D341Med (cell line): ENCODE measurements at regions not wholly inside any gene's neighbourhood (a gene's known extent, or its start where the extent isn't known, plus 50 kb on each side); places are given as distances from the start of the nearest gene placed in this dataset.

Experiments used
- DNase-seq: peaks from one replicate; pipeline ENCODE4 v3.0.0; 2012; ENCODE audit warnings: low spot score

DNA sequence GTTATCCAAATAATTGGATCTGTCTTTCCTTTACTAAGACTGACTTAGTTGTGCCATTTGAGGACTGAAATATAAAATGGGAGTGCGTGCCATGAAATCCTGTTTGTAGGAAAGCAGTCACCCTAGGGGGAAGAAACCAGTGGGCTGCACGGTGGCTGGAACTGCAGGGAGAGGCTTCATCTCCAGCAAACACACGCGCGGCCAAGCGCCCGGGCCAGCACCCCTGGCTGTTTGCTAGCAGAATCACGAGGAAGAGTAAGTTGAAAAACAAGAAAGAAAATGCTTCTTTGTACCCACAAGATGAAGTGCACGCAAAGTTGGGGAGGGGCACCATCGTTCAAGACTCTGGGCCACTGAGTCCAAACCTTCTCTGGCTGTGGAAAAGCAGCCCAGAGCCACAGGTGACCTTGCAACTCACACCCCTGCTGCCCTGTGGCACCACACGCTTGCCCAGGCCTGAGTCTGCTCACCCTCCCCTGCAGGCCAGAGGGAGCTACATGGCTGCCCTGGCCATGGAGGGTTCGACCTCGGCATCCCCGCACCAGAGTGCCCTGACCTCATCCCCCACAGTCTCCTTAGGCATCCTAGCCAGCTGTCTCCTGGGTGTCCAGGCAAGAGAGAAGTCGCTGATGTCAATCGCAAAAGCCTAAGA is 55.2 kb downstream of the IRX2 start:
- DNase-seq: no peak

DNA sequence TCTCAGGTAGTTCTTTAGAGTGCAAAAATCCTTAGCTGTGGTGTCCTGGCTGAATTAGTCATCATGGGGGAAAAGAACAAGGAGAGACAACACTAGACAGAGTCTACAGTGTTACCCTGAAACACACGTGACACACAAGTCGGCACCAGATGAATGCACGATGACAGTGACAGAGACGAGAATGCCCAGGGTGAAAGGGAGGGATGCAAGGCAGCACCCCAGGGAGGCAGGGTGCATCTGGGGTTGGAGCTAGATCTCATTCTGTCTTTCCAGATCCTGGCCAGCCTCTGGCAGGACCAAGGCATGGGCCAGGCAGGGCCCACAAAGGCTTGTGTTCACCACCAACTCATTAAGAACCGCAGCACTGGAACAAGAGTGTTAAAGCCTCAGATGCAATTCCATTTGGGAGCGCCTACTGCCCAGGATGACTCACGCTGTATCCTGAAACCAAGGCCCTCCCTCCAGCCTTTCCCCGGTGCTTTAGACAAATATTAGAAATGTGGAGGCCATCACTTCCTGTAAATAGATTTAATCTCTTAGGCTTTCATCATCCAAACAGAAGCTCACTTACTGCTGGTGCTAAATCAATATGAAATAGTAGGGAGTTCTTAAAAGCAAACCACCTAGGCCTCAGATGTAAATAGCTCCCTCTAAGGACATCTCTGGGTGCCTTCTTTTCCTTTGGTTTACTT is 56.1 kb downstream of the IRX2 start:
- no peak for DNase-seq

DNA sequence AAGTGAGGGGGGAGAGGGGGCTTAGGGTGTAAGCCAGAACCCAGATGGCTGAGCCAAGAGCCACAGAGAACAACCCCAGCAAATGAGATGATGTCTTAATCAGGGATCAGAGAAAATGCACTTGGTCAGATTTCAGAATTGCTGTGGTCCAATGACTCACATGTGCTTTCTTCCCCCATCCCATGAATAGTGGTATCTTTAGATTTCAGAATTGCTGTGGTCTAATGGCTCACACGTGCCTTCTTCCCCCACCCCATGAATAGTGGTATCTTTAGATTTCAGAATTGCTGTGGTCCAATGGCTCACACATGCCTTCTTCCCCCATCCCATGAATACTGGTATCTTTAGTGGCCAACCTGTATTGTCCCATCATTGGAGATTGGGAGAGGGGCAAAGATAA is 59.9 kb downstream of the IRX2 start:
- DNase-seq: no peak

DNA sequence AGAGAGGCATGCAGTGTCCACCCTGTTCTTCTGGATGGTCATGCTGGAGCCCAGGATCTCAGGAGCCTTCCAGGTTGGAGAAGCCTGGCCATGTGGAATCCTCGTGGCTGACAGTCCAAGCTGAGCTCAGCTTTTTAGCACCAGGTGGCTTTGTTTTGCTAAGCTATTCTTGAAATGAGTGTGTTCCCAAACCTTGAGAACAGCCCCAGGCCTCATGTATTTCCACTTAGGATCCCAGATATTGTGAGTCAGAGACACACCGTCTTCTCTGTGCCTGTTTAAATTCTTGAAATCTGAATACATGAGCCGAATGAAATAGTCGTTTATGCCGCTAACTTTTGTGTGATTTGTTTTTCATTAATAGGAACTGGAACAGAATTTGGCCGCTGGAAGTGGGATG is 61.2 kb downstream of the IRX2 start:
- no peak for DNase-seq

DNA sequence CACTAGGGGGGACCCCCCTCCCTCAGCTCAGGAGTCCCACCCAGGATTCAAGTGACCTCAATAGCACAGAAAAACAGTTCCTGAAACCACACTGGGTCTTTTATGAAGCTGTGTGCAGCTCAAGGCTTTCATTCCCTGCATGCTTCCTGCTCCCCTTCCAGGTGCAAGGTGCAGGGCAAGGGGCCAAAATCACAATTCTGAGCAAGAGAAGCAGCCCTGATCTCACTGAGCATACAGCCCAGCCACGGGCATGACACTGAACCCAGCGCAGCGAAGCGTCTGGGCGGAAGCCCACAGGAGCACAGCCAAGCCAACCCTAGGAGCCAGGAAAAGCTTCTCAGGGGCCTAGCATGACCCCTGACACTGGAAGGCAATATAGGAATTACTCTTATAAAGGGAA is 62.9 kb downstream of the IRX2 start:
- no peak for DNase-seq

DNA sequence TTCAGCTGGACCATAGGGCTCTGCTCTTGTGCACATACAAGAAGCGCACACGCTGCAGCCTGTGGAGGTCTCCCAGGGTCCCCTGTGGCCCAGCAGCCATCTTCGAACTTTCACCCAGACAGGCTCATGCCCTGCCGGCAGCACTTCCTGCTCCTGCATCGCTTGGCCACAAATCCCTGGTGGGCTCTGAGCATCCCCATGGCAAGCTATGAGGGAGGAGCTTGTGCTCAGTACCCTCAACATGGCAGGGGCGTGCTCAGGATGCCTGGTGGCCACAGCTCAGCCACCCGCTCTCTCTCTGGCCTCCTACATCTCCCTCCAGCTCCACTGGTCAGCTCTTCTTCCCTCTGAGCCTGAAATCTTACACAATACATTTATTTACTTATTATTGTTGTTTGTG is 63.7 kb downstream of the IRX2 start:
- no peak for DNase-seq

DNA sequence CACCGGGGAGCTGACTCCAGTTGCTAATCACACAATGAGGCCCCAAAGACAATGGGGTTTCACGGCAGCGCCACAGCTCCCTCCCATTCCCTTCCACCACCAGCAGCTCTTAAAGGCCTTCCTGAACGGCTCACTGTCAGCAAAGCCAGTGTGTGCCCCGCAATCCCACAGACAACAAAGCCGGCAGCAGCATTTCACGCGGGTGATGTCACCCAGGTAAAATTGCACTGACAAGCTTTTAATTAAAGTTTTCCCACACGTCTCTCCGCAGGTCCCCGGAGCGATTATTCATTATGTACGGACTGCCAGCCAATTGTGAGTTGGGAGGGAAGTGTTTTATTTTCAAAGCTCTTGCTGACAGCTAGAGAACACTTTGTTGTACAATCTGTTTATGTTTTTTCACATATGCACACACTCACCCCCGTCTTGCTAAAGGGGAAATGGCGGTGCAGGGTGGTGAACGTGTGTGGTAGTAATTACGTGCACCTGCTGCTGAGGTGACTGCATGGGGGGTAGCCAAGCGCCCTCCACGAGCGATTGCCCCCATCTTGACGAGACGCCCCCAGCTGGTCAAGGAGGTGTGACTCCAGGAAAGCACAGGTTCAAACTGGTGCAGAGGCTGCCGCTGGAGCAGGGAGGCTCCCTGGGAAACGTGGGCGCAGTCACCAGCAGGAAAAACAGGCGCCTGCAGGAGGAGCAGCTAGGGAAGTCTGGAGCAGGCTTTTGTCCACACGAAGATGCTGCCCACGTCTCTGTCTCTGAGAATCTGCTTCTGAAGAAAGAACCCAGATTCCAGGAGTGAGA is 65.0 kb downstream of the IRX2 start:
- DNase-seq: no peak

DNA sequence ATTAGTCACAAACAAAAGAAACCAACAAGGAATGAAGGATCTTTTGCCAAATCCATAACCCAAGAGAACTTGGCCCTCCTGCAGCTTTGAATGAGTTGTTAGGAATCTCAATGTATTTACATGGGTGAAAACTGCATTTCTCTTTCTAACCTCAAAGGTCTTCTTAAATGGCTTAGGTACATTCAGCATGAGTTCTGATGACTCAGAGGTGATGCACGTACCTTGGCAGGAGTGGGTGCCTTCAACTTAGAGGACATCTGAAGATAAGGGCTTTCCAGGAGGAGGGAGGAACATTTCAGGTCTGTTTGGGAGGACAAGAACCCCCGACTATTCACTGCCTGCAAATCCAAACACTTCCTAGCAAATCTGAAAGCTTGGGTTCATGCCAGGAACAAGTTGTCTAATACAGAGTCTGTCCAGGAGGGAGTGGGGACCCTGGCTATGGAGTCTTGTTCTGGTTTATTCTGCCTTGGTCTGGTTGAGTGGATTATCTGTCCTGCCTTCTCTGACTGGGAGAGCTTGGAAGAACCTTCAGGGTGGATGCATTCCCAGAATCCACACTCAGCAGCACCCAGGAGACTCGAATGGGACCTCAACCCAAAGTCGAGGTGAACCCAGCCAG is 65.7 kb downstream of the IRX2 start:
- DNase-seq: no peak

DNA sequence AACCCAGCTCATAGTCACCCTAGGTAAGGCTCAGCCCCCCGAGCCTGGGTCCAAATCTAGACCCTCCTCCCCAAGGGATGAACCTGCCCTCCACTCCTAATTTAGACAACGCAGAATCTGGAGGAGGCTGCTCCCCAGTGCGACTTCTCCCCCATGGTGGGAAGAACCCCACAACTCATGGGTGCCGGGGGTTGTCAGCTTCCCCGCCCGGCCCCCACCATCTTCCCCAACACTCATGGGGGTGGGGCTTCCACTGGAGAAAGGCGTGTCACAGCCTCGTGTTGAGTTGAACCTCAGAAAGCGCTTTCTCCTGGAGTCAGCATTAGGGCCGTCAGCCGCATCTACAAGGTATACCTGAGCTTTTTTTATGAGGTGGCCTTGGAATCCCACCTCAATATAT is 66.9 kb downstream of the IRX2 start:
- DNase-seq: no peak

DNA sequence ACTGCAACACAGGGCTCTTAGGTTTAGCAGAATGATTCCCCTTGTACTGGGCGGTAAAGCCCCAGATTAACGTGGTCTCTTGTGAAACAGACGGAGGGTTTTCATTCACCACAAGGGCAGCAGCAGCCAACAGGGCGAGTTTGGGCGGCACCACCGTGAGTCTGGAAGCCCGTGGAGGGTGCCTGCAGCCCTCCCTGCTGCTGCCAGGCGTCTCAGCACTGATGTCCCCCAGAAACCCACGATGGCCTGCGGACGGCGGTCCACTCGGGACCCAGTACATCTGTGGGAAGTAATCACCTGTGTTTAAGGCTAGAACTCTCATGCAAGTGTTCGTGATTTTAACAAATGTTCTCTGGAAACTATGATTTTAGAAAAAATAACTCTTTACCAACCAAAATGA is 67.8 kb downstream of the IRX2 start:
- no peak for DNase-seq

DNA sequence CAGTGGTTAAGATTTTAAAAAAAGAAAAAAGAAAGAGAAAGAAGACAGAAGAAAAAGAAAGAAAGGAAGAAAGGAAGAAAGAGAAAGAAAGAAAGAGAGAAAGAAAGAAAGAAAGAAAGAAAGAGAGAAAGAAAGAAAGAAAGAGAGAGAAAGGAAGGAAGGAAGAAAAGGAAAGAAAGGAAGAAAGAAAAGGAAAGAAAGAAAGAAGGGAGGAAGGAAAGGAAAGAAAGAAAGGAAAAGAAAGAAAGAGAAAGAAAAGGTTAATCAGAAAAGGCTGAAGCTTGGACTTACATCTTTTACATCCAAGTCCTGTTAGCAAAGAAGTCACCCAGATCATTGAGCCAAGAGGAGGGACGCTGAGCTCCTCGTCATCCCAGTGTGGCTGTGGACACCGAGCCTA is 70.0 kb downstream of the IRX2 start:
- DNase-seq: no peak

DNA sequence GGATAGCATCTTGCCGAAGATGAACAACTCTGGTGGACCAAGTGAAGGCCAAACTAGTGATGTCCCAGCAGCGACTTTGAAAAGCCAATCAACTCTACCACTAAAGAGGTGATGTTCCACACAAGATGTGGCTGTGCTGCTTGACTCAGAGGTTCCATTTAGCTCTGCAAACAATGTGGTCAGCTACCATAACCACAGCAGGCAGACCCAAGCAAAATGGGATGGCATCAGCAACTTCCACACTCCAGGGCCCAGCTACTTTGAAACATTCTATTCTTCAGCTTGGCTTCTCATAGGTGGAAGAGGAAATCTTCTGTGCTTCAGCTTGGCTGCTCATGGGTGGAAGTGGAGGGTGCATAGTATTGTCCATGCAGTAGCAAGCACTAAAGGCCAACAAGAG is 70.5 kb downstream of the IRX2 start:
- no peak for DNase-seq

DNA sequence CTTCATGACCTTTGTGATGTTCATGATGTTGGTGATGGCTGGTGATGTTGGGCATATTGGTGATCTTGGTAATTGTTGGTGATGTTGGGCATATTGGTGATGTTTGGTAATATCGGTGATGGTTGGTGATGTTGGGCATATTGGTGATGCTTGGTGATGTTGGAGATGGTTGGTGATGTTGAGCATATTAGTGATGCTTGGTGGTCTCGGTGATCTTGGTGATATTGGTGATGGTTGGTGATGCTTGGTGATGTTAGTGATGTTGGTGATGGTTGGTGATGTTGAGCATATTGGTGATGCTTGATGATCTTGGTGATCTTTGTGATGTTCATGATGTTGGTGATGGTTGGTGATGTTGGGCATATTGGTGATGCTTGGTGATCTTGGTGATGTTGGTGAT is 73.8 kb downstream of the IRX2 start:
- DNase-seq: no peak

DNA sequence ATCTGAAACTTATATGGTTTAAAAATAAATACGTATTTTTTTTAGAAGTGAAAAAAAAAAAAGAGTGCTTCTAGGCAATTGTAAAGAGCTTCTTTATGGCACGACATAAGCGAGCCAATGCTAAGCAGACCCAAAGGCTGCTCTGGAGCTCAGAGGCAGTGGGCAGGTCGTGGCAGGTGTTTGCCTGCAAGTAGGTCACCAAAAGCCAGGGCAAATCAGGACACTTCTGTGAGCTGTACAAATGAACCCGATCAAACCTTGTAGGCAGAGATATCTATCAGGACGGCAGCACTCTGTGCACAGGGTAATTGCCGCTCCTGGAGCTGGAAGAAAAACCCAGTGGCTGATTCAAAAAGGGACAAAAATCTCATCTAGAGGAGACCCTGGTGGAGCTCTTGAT is 75.9 kb downstream of the IRX2 start:
- no peak for DNase-seq

DNA sequence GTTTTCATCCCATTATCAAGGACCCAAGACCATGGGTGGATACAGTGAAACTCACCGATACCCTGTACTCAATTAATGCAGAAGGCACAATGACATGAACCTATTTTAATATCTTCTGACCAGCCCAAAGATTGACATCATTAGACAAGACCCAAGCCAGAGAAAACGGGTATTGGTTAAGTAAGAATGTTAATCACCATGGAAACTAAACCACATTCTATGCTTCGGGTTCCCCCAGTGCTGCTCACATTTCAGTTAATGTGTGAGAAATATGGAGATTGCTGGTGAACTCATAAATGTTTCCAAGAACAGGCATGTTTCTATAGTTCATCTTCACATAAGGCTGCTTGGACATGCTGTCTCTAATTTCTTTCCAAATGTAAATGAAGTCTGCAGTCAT is 77.0 kb downstream of the IRX2 start:
- no peak for DNase-seq

DNA sequence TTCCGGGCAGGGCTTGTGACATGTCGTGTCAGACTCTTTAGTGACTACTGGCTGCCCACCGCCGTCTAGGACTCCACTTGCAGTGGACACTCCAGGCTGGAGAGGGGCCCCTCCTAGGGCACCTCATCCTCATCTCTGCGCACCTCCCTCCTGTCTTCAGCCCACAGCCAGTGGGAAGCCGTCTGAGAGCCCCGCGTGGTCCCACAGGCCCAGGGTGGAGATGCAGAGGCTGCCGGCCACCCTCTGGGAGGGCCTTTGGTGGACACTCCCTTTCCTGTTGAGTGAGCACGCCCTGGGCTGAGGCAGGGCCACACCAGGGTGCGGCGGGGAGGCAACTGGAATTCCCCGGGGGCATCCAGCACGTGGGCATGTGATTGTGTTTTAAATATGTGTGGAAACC is 80.5 kb downstream of the IRX2 start:
- no peak for DNase-seq

DNA sequence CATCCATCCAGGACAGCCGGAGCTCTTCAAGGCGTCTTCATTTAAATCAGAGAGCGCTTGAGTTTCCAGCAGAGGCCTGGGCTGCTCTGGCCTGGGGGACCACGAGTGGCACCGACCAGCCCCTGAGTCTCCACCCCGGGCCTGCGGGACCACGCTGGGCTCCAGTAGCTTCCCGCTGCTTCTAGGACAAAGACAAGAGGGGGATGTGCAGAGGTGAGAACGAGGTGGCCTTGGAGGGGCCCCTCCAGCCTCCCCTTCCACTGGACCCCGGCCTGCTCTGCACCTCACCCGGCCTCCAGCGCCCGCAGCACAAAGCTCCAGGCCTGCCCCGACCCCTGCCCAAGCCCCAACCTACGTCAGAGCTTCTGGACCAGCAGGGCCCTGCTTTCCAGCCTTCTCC is 81.6 kb downstream of the IRX2 start:
- DNase-seq: no peak

DNA sequence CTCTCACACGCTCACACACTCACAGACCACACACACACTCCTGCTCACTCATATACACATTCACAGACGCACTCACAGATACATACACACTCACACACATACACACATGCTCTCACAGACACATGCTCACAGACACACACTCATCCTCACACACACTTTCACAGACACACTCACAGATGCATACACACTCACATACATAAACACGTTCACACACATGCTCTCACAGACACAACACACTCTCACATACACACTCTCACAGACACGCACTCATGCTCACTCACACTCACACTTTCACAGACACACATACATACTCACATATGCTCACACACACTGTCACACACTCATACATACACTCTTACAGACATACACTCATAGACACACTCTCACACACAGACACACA is 82.2 kb downstream of the IRX2 start:
- DNase-seq: no peak

DNA sequence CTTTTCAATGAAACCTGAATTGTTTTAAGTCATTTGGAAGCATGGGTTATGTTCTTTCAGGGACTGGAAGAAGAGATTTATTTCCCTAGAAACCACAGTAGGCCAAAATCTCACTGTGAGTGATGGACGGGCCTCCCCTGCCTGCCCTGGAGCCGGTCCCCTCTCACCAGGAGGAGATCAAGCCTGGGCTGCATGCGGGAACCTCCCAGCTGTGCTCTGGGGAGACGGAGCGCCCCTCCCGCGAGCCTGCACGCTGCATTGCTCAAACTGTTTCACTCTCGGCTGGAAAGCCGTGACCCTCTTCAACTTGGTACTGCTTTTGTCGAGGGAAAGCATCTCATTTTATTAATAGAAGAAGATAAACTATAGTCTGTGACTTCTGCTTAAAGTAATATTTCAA is 85.4 kb downstream of the IRX2 start:
- no peak for DNase-seq

DNA sequence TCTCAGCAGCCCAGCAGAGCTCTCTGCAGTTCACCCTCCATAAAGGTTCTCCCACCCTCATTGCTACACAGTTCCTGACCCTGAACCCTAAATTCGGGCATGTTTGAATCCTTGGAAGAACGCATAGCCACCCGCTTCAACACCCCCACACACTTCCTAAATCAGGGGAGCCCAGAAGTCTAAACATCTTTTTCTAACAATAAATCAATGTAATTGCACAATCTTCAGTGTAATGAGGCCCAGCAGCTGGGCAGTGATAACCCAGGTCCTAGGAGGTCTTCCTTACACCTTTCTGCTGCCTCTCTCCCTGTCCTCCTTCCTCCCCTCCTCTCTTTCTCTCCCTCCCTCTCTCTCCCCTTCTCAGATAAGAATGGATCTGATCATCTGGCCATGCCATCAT is 88.0 kb downstream of the IRX2 start:
- no peak for DNase-seq

DNA sequence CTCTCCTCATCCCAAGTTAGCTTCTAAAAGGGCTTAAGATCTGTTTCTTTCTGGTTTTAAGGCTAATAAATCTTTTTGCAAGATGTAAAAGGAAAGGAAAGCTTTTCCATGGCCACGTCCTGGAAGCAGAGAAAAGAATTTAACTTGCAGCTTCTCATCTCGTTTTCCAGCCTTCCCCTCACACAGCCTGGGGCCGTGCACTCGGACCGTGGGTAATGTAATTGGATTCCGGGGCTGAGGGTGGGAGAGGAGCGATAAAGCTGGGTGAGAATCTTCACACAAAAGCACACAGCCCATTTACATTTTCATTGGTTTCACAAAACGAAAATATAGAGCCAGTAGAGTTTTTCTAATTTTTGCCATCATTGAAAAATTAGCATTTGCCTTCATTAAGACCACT is 91.2 kb downstream of the IRX2 start:
- no peak for DNase-seq

DNA sequence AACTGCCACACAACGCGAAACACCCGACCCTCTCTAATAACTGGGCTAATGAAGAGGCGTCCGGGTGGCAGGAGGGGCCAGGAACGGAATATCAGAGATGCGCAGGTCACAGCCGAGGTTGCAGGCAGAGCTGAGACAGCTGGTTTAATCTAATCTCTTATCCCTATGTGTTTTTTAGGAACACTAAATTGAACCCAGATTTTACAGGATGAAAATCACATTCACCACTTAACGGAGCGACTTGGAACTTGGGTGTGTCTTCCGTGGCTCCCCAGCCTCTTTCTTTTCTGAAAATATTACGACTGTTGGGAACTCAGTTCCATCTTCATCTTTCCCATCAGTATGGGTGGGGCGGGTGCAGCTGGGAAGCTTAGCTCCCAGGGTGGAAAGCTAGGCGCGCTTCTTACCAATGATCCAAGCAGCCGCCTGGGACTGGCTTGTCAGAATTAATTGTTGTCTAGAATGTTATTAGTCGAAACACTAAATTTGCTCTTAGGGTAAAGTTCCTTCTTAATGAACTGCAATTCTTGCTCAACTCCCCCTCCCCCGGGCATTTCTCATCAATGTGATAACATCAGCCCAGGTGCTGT is 92.5 kb downstream of the IRX2 start:
- no peak for DNase-seq

DNA sequence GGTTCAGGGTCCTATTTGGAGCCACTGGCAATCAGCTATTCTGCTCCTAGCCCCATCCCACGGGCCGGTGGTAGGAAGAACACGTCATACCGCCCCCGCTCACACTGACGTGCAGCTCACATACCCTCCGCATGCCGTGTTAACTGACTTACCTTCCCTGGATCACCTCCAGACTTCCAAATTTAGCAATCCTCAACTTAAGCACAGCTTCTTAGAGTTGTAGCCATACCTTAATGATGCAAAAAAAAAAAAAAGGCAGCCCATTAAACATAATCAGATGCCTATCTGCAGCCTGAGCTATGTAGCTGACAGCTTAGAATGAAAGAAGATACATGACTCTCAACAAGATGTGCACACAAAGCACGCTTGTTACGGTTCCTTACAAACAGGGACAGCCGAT is 93.0 kb downstream of the IRX2 start:
- no peak for DNase-seq
